ENCODE measurements at regions not wholly inside any gene's neighbourhood (a gene's known extent, or its start where the extent isn't known, plus 50 kb on each side); places are given as distances from the start of the nearest gene placed in this dataset.

DNA sequence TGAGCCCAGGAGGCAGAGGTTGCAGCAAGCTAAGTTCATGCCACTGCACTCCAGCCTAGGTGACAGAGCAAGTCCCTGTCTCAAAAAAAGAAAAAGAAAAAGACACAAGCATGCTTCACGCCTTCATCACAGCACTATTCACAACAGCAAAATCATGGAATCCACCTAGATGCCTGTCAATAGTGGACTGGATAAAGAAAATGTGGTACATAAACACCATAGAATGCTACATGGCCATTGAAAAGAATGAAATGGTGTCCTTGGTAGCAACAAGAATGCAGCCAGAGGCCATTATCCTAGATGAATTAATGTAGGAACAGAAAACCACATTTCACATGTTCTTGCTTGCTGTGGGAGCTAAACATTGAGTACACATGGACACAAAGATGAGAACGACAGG lies 392.6 kb downstream of the EIPR1 start:
- H3K4me2 ChIP-seq (ENCODE audit: low read depth, low read length) = no peak overlapping the region
- TF ChIP-seq RCOR1 (IDR thresholded peaks at IDR 0.05; ENCODE audit: insufficient replicate concordance, low read length) (no peak), CHD1 (IDR thresholded peaks at IDR 0.05; ENCODE audit: low read depth, low read length) (no peak), MAZ (IDR thresholded peaks at IDR 0.05; ENCODE audit: borderline replicate concordance, low read depth, low read length) (no peak), MXI1 (IDR thresholded peaks at IDR 0.05; ENCODE audit: borderline replicate concordance, low read depth, low read length) (no peak), RAD21 (IDR thresholded peaks at IDR 0.05; ENCODE audit: low read length) (no peak), RFX5 (IDR thresholded peaks at IDR 0.05; ENCODE audit: low read depth, low read length) (no peak)
- H4K5ac ChIP-seq (ENCODE audit: low read depth, low read length) = no peak overlapping the region
- DNase-seq (no peak), ATAC-seq (ENCODE audit: low read depth) (no peak)
- no CpG with 5 or more reads among the region's 2 CpGs for WGBS, 2 experiments (ENCODE audit: extremely low coverage in 2 of 2, insufficient read length in 1 of 2)
- no peak overlapping the region for H2BK120ac ChIP-seq (ENCODE audit: low read depth, low read length)
- no peak overlapping the region for H3K9ac ChIP-seq (ENCODE audit: low read depth, low read length)
- no peak overlapping the region for H4K91ac ChIP-seq (ENCODE audit: insufficient read depth, low read depth, low read length)
- no peaks in the 10 kb centered on the region for H3K9me1 ChIP-seq (ENCODE audit: insufficient read depth, low read length)
- H3K56ac ChIP-seq (ENCODE audit: extremely low read depth, insufficient read depth, low read length) = no peak overlapping the region
- H2AK5ac ChIP-seq (ENCODE audit: low read depth, low read length) = no peak overlapping the region
- H4K8ac ChIP-seq (ENCODE audit: low read depth in 2 of 2, low read length in 2 of 2) = no peak overlapping the region
- H3K4me3 ChIP-seq (ENCODE audit: insufficient read depth, low read depth, low read length) = no peak overlapping the region
- peaks cover 3% of the 10 kb centered on the region; the same call in 1 of the 2 replicates for H3K9me3 ChIP-seq (ENCODE audit: control insufficient read depth, insufficient read depth, low read length)
- no peaks in the 10 kb centered on the region for H3K27me3 ChIP-seq (ENCODE audit: control insufficient read depth, insufficient read depth, low read length)
- ChIA-PET POLR2A (ENCODE audit: unreplicated experiment) (no interaction called here), CTCF (no interaction called here)
- intact Hi-C loops (cut with micrococcal nuclease) = no loop called here
- no TSS peak for BruUV-seq (replicated peaks)
- no peak overlapping the region for H3K27ac ChIP-seq (ENCODE audit: insufficient read depth, low read length)
- no peak overlapping the region for H2AK9ac ChIP-seq (replicated peaks; ENCODE audit: low read depth, low read length, poor library complexity)
- H3K18ac ChIP-seq (ENCODE audit: low read depth, low read length) = no peak overlapping the region
- H2BK20ac ChIP-seq (ENCODE audit: low read depth, low read length) = no peak overlapping the region
- dilution Hi-C loops (cut with HindIII; ENCODE audit: low sequenced_read_pairs, unreplicated experiment) = no loop called here
- H2AFZ ChIP-seq (replicated peaks; ENCODE audit: low read length, poor library complexity) = no peak overlapping the region
- no peak overlapping the region for H3K14ac ChIP-seq (replicated peaks; ENCODE audit: low read depth, low read length)
- H3K4ac ChIP-seq (ENCODE audit: low read depth, low read length) = no peak overlapping the region
- no peaks in the 10 kb centered on the region for H3K36me3 ChIP-seq (ENCODE audit: control insufficient read depth, insufficient read depth, low read length)
- no peaks in the 10 kb centered on the region for H4K20me1 ChIP-seq (ENCODE audit: insufficient read depth, low read length)
- H3K23ac ChIP-seq (ENCODE audit: low read depth, low read length) = no peak overlapping the region
- no peaks in the 10 kb centered on the region for H3K79me1 ChIP-seq (ENCODE audit: low read depth in 1 of 2, low read length in 2 of 2)
- no peak overlapping the region for H2BK5ac ChIP-seq (ENCODE audit: low read depth, low read length, poor library complexity, severe bottlenecking)
- H2BK15ac ChIP-seq (ENCODE audit: low read depth, low read length) = no peak overlapping the region
- no peaks in the 10 kb centered on the region for H3K4me1 ChIP-seq (ENCODE audit: control insufficient read depth, insufficient read depth, low read length)
- in situ Hi-C loops (cut with MboI; ENCODE audit: low sequenced_read_pairs) = no loop called here
